ENCODE measurements at regions not wholly inside any gene's neighbourhood (a gene's known extent, or its start where the extent isn't known, plus 50 kb on each side); places are given as distances from the start of the nearest gene placed in this dataset.

DNA sequence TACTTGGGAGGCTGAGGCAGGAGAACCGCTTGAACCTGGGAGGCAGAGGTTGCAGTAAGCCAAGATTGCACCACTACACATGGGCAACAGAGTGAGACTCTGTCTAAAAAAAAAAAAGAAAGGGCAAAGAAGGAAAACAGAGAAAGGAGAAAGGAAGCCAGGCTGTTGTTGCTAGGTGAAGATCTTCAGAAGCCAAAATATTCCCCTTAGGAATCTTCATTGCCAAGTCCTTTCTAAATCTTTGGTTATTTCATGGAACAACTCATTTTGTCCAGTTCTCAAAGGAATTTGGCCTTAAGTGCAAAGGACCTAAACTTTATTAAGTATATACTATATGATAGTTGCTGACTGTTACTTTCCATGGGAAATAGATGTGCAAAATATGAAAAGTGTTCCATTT lies 59.2 kb upstream of the OSBPL11 start:
- H3K4me3 ChIP-seq (replicated peaks in 1 of 3) = no peak overlapping the region
- intact Hi-C loops (cut with DNase I) = no loop called here
- TF ChIP-seq, protein P1, sequence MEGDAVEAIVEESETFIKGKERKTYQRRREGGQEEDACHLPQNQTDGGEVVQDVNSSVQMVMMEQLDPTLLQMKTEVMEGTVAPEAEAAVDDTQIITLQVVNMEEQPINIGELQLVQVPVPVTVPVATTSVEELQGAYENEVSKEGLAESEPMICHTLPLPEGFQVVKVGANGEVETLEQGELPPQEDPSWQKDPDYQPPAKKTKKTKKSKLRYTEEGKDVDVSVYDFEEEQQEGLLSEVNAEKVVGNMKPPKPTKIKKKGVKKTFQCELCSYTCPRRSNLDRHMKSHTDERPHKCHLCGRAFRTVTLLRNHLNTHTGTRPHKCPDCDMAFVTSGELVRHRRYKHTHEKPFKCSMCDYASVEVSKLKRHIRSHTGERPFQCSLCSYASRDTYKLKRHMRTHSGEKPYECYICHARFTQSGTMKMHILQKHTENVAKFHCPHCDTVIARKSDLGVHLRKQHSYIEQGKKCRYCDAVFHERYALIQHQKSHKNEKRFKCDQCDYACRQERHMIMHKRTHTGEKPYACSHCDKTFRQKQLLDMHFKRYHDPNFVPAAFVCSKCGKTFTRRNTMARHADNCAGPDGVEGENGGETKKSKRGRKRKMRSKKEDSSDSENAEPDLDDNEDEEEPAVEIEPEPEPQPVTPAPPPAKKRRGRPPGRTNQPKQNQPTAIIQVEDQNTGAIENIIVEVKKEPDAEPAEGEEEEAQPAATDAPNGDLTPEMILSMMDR (IDR thresholded peaks at IDR 0.05) = no peak
- no peak for TF ChIP-seq POLR2A (IDR thresholded peaks at IDR 0.05)
- H3K27ac ChIP-seq = no peak overlapping the region
- peaks cover 0 to 5% of the 10 kb centered on the region in 2 donors for H3K4me1 ChIP-seq
- H3K9me3 ChIP-seq = no peaks in the 10 kb centered on the region
- WGBS, 2 donors = 89 to 96% methylated on average over 1 of the region's 1 CpG
- no peaks in the 10 kb centered on the region for H3K27me3 ChIP-seq
- DNase-seq = no peak
- H3K36me3 ChIP-seq = no peaks in the 10 kb centered on the region

DNA sequence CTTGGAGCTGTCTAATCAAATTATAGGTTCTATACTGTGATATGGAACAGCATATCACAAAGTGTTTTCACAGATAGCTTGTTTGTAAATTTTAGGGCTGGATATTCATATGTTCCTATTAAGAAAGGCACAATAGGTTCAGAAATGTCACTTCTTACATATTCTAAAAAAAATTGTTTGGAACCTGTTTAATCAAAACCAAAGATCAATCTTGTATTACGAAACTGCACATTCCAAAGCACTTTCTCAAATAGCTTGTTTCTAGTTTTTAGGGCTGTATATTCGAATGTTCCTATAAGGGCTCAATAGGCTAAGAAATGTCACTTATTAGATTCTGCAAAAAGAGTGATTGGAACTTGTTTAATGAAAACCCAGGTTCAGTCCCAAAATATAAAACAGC lies 67.4 kb upstream of the OSBPL11 start:
- no peaks in the 10 kb centered on the region for H3K4me1 ChIP-seq
- H3K9me3 ChIP-seq = no peaks in the 10 kb centered on the region
- H3K27ac ChIP-seq = no peak overlapping the region
- no peak overlapping the region for H3K4me3 ChIP-seq (replicated peaks in 1 of 3)
- no peaks in the 10 kb centered on the region for H3K36me3 ChIP-seq
- WGBS, 2 donors = 92 to 96% methylated on average over 2 of the region's 2 CpGs
- H3K27me3 ChIP-seq = no peaks in the 10 kb centered on the region
- intact Hi-C loops (cut with DNase I) = no loop called here
- no peak for DNase-seq
- no peak for TF ChIP-seq POLR2A (IDR thresholded peaks at IDR 0.05)
- TF ChIP-seq, protein P1 (IDR thresholded peaks at IDR 0.05) = no peak

DNA sequence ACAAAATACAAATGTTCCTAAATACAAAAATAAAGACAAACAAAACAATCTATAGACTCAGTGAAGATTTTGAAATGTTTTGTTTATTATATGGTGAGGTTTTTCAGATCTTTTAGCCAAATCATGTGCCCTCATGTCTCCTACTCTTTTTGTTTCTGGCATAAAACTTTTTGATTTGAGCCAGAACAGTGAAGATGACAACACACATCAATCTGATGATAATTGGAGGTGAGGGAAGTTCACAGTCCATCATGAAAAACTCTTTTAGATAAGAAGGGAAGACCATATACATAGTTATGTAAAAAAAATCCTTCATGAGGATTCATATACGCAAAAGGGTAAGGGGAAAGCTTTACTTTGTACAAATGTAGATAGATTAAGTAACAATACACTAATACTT lies 75.1 kb upstream of the OSBPL11 start:
- Histone ChIP-seq H3K4me1 (peaks cover 0 to 6% of the 10 kb centered on the region in 2 donors), H3K9me3 (no peaks in the 10 kb centered on the region), H3K27me3 (no peaks in the 10 kb centered on the region), H3K36me3 (no peaks in the 10 kb centered on the region), H3K27ac (no peak overlapping the region), H3K4me3 (replicated peaks in 1 of 3) (no peak overlapping the region)
- intact Hi-C loops (cut with DNase I) = no loop called here
- no peak for DNase-seq
- WGBS, 2 donors = 95 to 98% methylated on average over 1 of the region's 1 CpG
- TF ChIP-seq, protein P1 (IDR thresholded peaks at IDR 0.05) = no peak
- no peak for TF ChIP-seq POLR2A (IDR thresholded peaks at IDR 0.05)

DNA sequence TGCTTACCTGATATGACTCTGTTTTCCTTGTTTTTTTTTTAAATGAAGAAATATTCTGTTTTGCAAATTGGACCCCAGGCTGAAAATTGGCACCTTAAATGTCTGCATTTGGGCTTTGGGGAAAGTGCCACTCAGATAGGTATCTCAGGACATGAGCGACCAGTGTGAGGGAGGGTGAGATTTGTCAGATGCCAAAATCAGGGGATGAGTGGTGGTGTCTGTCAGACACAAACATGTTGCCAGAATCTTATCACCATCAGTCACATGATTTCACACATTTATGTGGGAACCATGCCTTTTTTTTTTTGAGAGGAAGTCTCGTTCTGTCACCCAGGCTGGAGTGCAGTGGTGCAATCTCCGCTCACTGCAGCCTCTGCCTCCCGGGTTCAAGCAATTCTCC lies 75.6 kb upstream of the OSBPL11 start:
- TF ChIP-seq, protein P1 (IDR thresholded peaks at IDR 0.05) = no peak
- TF ChIP-seq POLR2A (IDR thresholded peaks at IDR 0.05) = no peak
- 80 to 90% methylated on average over 4 of the region's 4 CpGs for WGBS, 2 donors
- Histone ChIP-seq H3K4me1 (peaks cover 0 to 6% of the 10 kb centered on the region in 2 donors), H3K36me3 (no peaks in the 10 kb centered on the region), H3K9me3 (no peaks in the 10 kb centered on the region), H3K27ac (no peak overlapping the region), H3K27me3 (no peaks in the 10 kb centered on the region), H3K4me3 (replicated peaks in 1 of 3) (no peak overlapping the region)
- no peak for DNase-seq
- intact Hi-C loops (cut with DNase I) = no loop called here

DNA sequence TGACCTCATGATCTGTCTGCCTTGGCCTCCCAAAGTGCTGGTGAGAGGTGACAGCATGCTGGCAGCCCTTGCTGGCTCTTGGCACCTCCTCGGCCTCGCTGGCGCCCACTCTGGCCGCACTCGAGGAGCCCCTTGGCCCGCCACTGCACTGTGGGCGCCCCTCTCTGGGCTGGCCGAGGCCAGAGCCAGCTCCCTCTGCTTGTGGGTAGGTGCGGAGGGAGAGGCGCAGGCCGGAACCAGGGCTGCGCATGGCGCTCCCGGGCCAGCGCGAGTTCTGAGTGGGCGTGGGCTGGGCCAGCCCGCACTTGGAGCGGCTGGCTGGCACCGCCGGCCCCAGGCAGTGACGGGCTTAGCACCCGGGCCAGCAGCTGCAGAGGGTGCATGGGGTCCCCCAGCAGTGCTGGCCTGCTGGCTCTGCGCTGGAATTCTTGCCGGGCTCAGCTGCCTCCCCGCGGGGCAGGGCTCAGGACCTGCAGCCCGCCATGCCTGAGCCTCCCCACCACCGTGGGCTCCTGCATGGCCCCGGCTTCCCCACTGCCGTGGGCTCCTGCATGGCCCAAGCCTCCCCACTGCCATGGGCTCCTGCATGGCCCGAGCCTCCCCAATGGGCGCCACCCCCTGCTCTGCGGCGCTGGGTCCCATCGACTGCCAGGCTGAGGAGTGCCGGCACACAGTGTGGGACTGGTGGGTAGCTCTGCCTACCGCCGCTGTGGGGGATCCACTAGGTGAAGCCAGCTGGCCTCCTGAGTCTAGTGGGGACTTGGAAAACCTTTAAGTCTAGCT lies 76.4 kb upstream of the OSBPL11 start:
- intact Hi-C loops (cut with DNase I) = no loop called here
- H3K36me3 ChIP-seq = no peaks in the 10 kb centered on the region
- H3K27ac ChIP-seq = no peak overlapping the region
- 90 to 93% methylated on average over 24 to 30 of the region's 39 CpGs for WGBS, 2 donors
- no peaks in the 10 kb centered on the region for H3K9me3 ChIP-seq
- no peak for DNase-seq
- H3K27me3 ChIP-seq = no peaks in the 10 kb centered on the region
- peaks cover 0 to 6% of the 10 kb centered on the region in 2 donors for H3K4me1 ChIP-seq
- H3K4me3 ChIP-seq (replicated peaks in 1 of 3) = no peak overlapping the region
- TF ChIP-seq, protein P1 (IDR thresholded peaks at IDR 0.05) = no peak
- no peak for TF ChIP-seq POLR2A (IDR thresholded peaks at IDR 0.05)

Data from thyroid gland (tissue), 4 donors.